ENCODE measurements at regions not wholly inside any gene's neighbourhood (a gene's known extent, or its start where the extent isn't known, plus 50 kb on each side); places are given as distances from the start of the nearest gene placed in this dataset.
"Not testable (repeated sequence)": the region's sequence is repeated elsewhere in the genome, so short reads cannot be mapped to it uniquely, and the experiment has no call there.

DNA sequence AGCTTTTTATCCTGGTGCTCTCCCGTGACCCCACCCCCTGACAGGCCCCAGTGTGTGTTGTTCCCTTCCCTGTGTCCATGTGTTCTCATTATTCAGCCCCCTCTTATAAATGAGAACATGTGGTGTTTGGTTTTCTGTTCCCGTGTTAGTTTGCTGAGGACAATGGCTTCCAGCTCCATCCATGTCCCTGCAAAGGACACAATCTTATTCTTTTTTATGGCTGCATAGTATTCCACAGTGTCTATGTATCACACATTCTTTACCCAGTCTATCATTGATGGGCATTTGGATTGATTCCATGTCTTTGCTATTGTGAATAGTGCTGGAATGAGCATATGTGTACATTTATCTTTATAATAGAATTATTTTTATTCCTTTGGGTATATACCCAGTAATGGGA, 360.5 kb downstream of the GATA3 start:
- TF ChIP-seq POLR2A (IDR thresholded peaks at IDR 0.05; ENCODE audit: low read depth, low read length); POLR2AphosphoS5 (IDR thresholded peaks at IDR 0.05; ENCODE audit: insufficient read depth, low read depth, low read length); CTCF (IDR thresholded peaks at IDR 0.05; ENCODE audit: extremely low read depth in 1 of 2, insufficient read depth in 1 of 2, low read depth in 1 of 2, low read length in 2 of 2); GATA2 (IDR thresholded peaks at IDR 0.05; ENCODE audit: insufficient read depth, insufficient read length, low read depth, low read length); EZH2 (IDR thresholded peaks at IDR 0.05; ENCODE audit: borderline replicate concordance, low read depth, low read length, severe bottlenecking); JUN (IDR thresholded peaks at IDR 0.05; ENCODE audit: borderline replicate concordance, insufficient read depth, insufficient read length, low read depth): not testable (repeated sequence)
- TF ChIP-seq, protein P1, sequence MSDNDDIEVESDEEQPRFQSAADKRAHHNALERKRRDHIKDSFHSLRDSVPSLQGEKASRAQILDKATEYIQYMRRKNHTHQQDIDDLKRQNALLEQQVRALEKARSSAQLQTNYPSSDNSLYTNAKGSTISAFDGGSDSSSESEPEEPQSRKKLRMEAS (IDR thresholded peaks at IDR 0.05; ENCODE audit: insufficient read depth, insufficient read length) = not testable (repeated sequence)

All from endothelial cell of umbilical vein (primary cell).